Non-pigmented ciliary epithelial cell (primary cell): ENCODE measurements at regions not wholly inside any gene's neighbourhood (a gene's known extent, or its start where the extent isn't known, plus 50 kb on each side); places are given as distances from the start of the nearest gene placed in this dataset.
"Not testable (repeated sequence)": the region's sequence is repeated elsewhere in the genome, so short reads cannot be mapped to it uniquely, and the experiment has no call there.

ENCODE experiments used
- DNase-seq: peaks from one replicate; pipeline ENCODE4 v3.0.0-alpha.2; 2010; ENCODE audit warnings: low read depth

- no peak for DNase-seq
Measured at GRCh38 chr3:105119801-105120340, 246.8 kb upstream of the ALCAM start.

GRCh38 chr3:105130911-105131310 is 235.8 kb upstream of the ALCAM start:
- no peak for DNase-seq

GRCh38 chr3:105137911-105138310 is 228.8 kb upstream of the ALCAM start:
- DNase-seq, result no peak

GRCh38 chr3:105139881-105140560 is 226.7 kb upstream of the ALCAM start:
- no peak for DNase-seq

GRCh38 chr3:105140899-105141367 is 225.8 kb upstream of the ALCAM start:
- DNase-seq, result no peak

- DNase-seq, result no peak
Measured at GRCh38 chr3:105144837-105145236, 221.9 kb upstream of the ALCAM start.

GRCh38 chr3:105145511-105145910 is 221.2 kb upstream of the ALCAM start:
- no peak for DNase-seq

- not testable (repeated sequence) for DNase-seq
Measured at GRCh38 chr3:105149197-105149596, 217.5 kb upstream of the ALCAM start.

- DNase-seq, result no peak
Measured at GRCh38 chr3:105152987-105153386, 213.7 kb upstream of the ALCAM start.

GRCh38 chr3:105154692-105155091 is 212.0 kb upstream of the ALCAM start:
- no peak for DNase-seq

GRCh38 chr3:105157067-105157765 is 209.5 kb upstream of the ALCAM start:
- DNase-seq, result no peak

- no peak for DNase-seq
Measured at GRCh38 chr3:105157766-105158085, 209.0 kb upstream of the ALCAM start.

- DNase-seq, result no peak
Measured at GRCh38 chr3:105158286-105158685, 208.4 kb upstream of the ALCAM start.

- no peak for DNase-seq
Measured at GRCh38 chr3:105162448-105162847, 204.3 kb upstream of the ALCAM start.

- peak; percentile 6 for DNase-seq
Measured at GRCh38 chr3:105166893-105167292, 199.8 kb upstream of the ALCAM start.

- DNase-seq, result no peak
Measured at GRCh38 chr3:105170423-105170822, 196.3 kb upstream of the ALCAM start.

GRCh38 chr3:105174017-105174615 is 192.6 kb upstream of the ALCAM start:
- no peak for DNase-seq

- DNase-seq, result no peak
Measured at GRCh38 chr3:105177576-105177975, 189.1 kb upstream of the ALCAM start.

GRCh38 chr3:105187344-105187743 is 179.4 kb upstream of the ALCAM start:
- DNase-seq, result no peak

GRCh38 chr3:105195260-105195659 is 171.4 kb upstream of the ALCAM start:
- peak; percentile 4 for DNase-seq

GRCh38 chr3:105197863-105198262 is 168.8 kb upstream of the ALCAM start:
- no peak for DNase-seq

GRCh38 chr3:105199217-105199616 is 167.5 kb upstream of the ALCAM start:
- DNase-seq, result no peak

GRCh38 chr3:105210141-105210540 is 156.6 kb upstream of the ALCAM start:
- no peak for DNase-seq
